T-cell (primary cell): ENCODE measurements at regions not wholly inside any gene's neighbourhood (a gene's known extent, or its start where the extent isn't known, plus 50 kb on each side); places are given as distances from the start of the nearest gene placed in this dataset.

Experiments used
- ATAC-seq, 4 experiments: fragments of 200-7000 bp in 3 of 4; fragments of 150-1000 bp in 1 of 4; cut with Tn5 transposase; replicated peaks in 1 of 4; 1 replicate in 3 of 4; 2 replicates in 1 of 4; pipeline ENCODE4 v1.10.0; 2021; ENCODE audit warnings: moderate library complexity in 3 of 4, mild to moderate bottlenecking in 2 of 4, moderate number of reproducible peaks in 1 of 4
- CTCF ChIA-PET, 2 donors: fragments of 300-600 bp; sonication (Branson Sonifier 250); formaldehyde crosslinking; loops; one replicate each; lab custom pipeline; 2022; ENCODE audit warnings: antibody characterized with exemption in 2 of 2; lab: Charles Lee
- POLR2A ChIA-PET, 2 donors: fragments of 300-600 bp; sonication (Branson Sonifier 250); formaldehyde crosslinking; loops; one replicate each; lab custom pipeline; 2022; ENCODE audit warnings: antibody characterized with exemption in 2 of 2; lab: Charles Lee
- DNase-seq, 35 experiments: peaks; one replicate each; pipeline versions ENCODE4 v3.0.0 to v3.0.0-alpha.2; 2013 to 2023
- H3K27ac ChIP-seq: one replicate; pipeline ENCODE4 v1.5.1; 2013; ENCODE audit warnings: low read length
- H3K27me3 ChIP-seq, 2 experiments: replicated peaks in 1 of 2; 1 replicate in 1 of 2; 2 replicates in 1 of 2; pipeline versions ENCODE4 v1.6.1 to v1.7.0; 2013; ENCODE audit warnings: low read length in 1 of 2, mixed read lengths in 1 of 2; ENCODE audit not compliant: control insufficient read depth in 2 of 2, insufficient read depth in 2 of 2; ENCODE audit errors: extremely low read depth in 1 of 2
- H3K36me3 ChIP-seq, 2 donors: 1 replicate in 1 of 2; 2 replicates in 1 of 2; pipeline versions ENCODE4 v1.6.1 to v1.7.0; 2013; ENCODE audit warnings: low read length in 1 of 2; ENCODE audit not compliant: control insufficient read depth in 2 of 2, insufficient read depth in 1 of 2; ENCODE audit errors: extremely low read depth in 1 of 2
- H3K4me1 ChIP-seq, 2 experiments: 1 replicate in 1 of 2; 2 replicates in 1 of 2; pipeline versions ENCODE4 v1.6.1 to v1.7.0; 2013; ENCODE audit warnings: low read length in 2 of 2, mixed read lengths in 1 of 2; ENCODE audit not compliant: insufficient read depth in 2 of 2, control insufficient read depth in 1 of 2; ENCODE audit errors: extremely low read depth in 1 of 2
- H3K4me3 ChIP-seq, 2 donors: 1 replicate in 1 of 2; 2 replicates in 1 of 2; pipeline versions ENCODE4 v1.5.1 to v1.7.0; 2013; ENCODE audit warnings: mild to moderate bottlenecking in 2 of 2, low read length in 1 of 2, moderate library complexity in 1 of 2; ENCODE audit not compliant: control insufficient read depth in 1 of 2; ENCODE audit errors: extremely low read depth in 1 of 2
- H3K9me3 ChIP-seq: 2 replicates; pipeline ENCODE4 v1.7.0; 2013
- H3K27ac Mint-ChIP-seq, 2 donors: one replicate each; pipeline ENCODE4 v1.8.0; 2020 to 2021; ENCODE audit warnings: mild to moderate bottlenecking in 2 of 2, mixed read lengths in 2 of 2
- H3K27me3 Mint-ChIP-seq, 2 donors: one replicate each; pipeline ENCODE4 v1.8.0; 2021 to 2022; ENCODE audit warnings: mixed read lengths in 2 of 2
- H3K36me3 Mint-ChIP-seq: one replicate; pipeline ENCODE4 v1.8.0; 2021; ENCODE audit warnings: mixed read lengths
- H3K4me1 Mint-ChIP-seq, 3 donors: one replicate each; pipeline ENCODE4 v1.8.0; 2020 to 2022; ENCODE audit warnings: mixed read lengths in 3 of 3, mild to moderate bottlenecking in 1 of 3
- H3K4me3 Mint-ChIP-seq, 3 donors: one replicate each; pipeline ENCODE4 v1.8.0; 2020 to 2022; ENCODE audit warnings: mild to moderate bottlenecking in 3 of 3, mixed read lengths in 3 of 3, moderate library complexity in 3 of 3
- H3K9me3 Mint-ChIP-seq, 3 donors: one replicate each; pipeline ENCODE4 v1.8.0; 2020 to 2022; ENCODE audit warnings: mixed read lengths in 3 of 3
- WGBS: methylation state at CpG from one replicate; pipeline ENCODE4 v1.1.5; 2013; ENCODE audit warnings: missing lambda C conversion rate; ENCODE audit not compliant: insufficient coverage; 5-methylcytosine and 5-hydroxymethylcytosine counted together

DNA sequence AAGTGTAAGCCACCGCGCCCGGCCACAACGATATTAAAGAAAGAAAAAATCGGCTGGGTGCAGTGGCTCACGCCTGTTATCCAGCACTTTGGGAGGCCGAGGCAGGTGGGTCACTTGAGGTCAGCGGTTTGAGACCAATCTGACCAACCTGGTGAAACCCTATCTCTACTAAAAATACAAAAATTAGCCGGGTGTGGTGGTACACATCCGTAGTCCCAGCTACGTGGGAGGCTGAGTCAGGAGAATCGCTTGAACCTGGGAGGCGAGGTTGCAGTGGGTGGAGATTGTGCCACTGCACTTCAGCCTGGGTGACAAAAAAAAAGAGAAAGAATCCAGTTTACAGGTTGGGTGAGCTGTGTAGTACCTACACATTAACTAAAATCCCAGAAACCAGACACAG, 99.9 kb upstream of the CACNA1A start:
- ChIA-PET CTCF (interaction anchor here in 1 of 2 donors (0.6 kb wide), 2 partner anchors 18 to 325 kb away, joined by 3 read pairs; no protein-coding TSS in a partner anchor), POLR2A (no interaction called here)
- no peaks in the 10 kb centered on the region for H3K36me3 ChIP-seq
- no peaks in the 10 kb centered on the region for H3K36me3 Mint-ChIP-seq
- no peaks in the 10 kb centered on the region for H3K9me3 Mint-ChIP-seq
- DNase-seq (no peak), ATAC-seq (no peak)
- no peaks in the 10 kb centered on the region for H3K9me3 ChIP-seq
- peaks cover 3 to 11% of the 10 kb centered on the region in 2 donors for H3K27me3 Mint-ChIP-seq
- H3K4me3 ChIP-seq = no peak overlapping the region
- peaks cover 3 to 16% (median 16%) of the 10 kb centered on the region in 3 donors for H3K4me1 Mint-ChIP-seq
- no peak overlapping the region for H3K27ac Mint-ChIP-seq
- no peak overlapping the region for H3K27ac ChIP-seq
- peaks cover 2 to 27% of the 10 kb centered on the region in 2 experiments for H3K27me3 ChIP-seq
- WGBS = 91% methylated on average over 7 of the region's 13 CpGs
- H3K4me1 ChIP-seq = peaks cover 0 to 4% of the 10 kb centered on the region in 2 experiments
- H3K4me3 Mint-ChIP-seq = no peak overlapping the region

DNA sequence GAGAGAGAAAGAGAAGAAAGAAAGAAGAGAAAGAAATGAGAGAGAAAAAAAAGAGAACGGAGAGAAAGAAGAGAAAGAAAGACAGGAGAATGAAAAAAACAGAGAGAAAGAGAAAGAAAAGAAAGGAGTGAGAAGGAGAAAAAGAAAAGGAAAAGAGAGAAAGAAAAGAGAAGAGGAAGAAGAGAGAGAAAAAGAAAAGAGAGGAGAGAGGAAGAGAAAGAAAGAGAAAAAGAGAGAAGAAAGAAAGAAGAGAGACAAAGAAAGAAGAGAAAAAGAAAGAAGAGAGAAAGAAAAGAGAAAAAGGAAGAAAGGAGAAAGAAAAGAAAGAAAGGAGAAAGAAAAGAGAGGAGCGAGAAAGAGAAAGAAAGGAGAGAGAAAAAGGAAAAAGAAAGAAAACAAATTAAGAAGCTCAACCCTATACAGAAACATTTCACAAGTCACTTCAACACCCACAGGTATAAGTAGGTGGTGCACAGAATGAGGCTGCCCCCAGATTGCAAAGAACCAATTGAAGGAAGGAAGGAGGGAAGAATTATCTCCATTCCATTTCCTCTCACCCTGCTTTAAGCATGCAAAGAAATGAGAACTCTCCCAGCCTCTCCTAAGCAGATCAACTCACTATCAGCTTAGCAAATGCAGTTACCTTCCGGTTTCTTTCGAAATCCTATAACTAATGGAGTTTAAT, 98.8 kb upstream of the CACNA1A start:
- no peak overlapping the region for H3K27ac Mint-ChIP-seq
- ATAC-seq = no peak

DNA sequence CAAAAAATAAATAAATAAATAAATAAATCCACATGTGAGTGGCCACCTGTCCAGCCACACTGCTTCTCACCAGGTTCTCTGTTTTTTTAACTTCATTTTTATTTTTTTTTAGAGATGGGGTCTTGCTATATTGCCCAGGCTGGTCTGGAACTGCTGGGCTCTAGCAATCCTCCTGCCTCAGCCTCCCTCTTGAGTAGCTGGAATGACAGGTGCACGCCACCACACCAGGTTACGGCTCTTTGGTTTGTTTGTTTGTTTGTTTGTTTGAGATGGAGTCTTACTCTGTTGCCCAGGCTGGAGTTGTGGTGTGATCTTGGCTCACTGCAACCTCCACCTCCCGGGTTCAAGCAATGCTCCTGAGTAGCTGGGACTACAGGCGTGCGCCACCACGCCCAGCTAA, 94.5 kb upstream of the CACNA1A start:
- Mint-ChIP-seq H3K27me3 (peaks cover 6 to 14% of the 10 kb centered on the region in 2 donors), H3K9me3 (no peaks in the 10 kb centered on the region), H3K27ac (no peak overlapping the region), H3K4me1 (peaks cover 0 to 11% (median 9%) of the 10 kb centered on the region in 3 donors), H3K4me3 (no peak overlapping the region), H3K36me3 (no peaks in the 10 kb centered on the region)
- ChIA-PET CTCF (no interaction called here), POLR2A (no interaction called here)
- WGBS = 100% methylated on average over 1 of the region's 6 CpGs
- no peaks in the 10 kb centered on the region for H3K9me3 ChIP-seq
- no peak overlapping the region for H3K4me3 ChIP-seq
- ATAC-seq (no peak), DNase-seq (no peak)
- H3K27ac ChIP-seq = no peak overlapping the region
- H3K4me1 ChIP-seq = no peaks in the 10 kb centered on the region
- H3K27me3 ChIP-seq = peaks cover 2 to 24% of the 10 kb centered on the region in 2 experiments
- no peaks in the 10 kb centered on the region for H3K36me3 ChIP-seq

More for the DNA sequence above, 98.8 kb upstream of the CACNA1A start:
- POLR2A ChIA-PET = no interaction called here
- Histone ChIP-seq H3K4me3 (no peak overlapping the region), H3K27me3 (peaks cover 2 to 24% of the 10 kb centered on the region in 2 experiments), H3K9me3 (no peaks in the 10 kb centered on the region), H3K27ac (no peak overlapping the region), H3K4me1 (peaks cover 0 to 4% of the 10 kb centered on the region in 2 experiments), H3K36me3 (no peaks in the 10 kb centered on the region)
- no peak overlapping the region for H3K4me3 Mint-ChIP-seq
- H3K27me3 Mint-ChIP-seq = peaks cover 3 to 6% of the 10 kb centered on the region in 2 donors
- H3K9me3 Mint-ChIP-seq = no peaks in the 10 kb centered on the region
- H3K36me3 Mint-ChIP-seq = no peaks in the 10 kb centered on the region
- DNase-seq = no peak
- H3K4me1 Mint-ChIP-seq = peaks cover under 1 to 12% (median 12%) of the 10 kb centered on the region in 3 donors
- CTCF ChIA-PET = interaction anchor here in 1 of 2 donors (0.6 kb wide), 1 partner anchor 600 kb away, joined by 4 read pairs; no protein-coding TSS in a partner anchor
- 86% methylated on average over 1 of the region's 4 CpGs for WGBS

DNA sequence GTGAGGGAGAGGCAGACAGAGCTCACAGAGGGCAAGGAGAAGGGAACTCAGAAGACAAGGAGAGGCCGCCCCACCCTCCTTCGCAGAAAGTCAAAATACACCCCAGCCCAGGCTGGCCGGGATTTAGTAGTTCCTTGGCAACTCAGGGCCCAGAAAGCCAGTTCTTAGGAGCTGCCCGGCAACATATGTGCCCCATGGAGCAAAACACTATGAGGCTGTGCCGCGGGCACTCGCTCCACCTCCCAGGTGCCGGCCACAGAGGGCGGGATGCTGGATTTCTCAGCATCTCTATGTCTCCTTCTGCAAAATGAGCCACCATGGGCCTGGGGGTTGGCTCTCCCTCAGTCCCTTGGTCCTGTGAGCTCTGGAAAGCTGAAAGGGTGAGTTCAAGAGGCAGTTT, 93.8 kb upstream of the CACNA1A start:
- CTCF ChIA-PET = no interaction called here
- H3K4me3 ChIP-seq = no peak overlapping the region
- Mint-ChIP-seq H3K4me3 (no peak overlapping the region), H3K4me1 (peaks cover 0 to 9% (median 6%) of the 10 kb centered on the region in 3 donors), H3K9me3 (no peaks in the 10 kb centered on the region), H3K27ac (no peak overlapping the region), H3K27me3 (peaks cover 6 to 17% of the 10 kb centered on the region in 2 donors), H3K36me3 (no peaks in the 10 kb centered on the region)
- H3K36me3 ChIP-seq = no peaks in the 10 kb centered on the region
- DNase-seq = no peak
- H3K4me1 ChIP-seq = no peaks in the 10 kb centered on the region
- POLR2A ChIA-PET = no interaction called here
- no peaks in the 10 kb centered on the region for H3K9me3 ChIP-seq
- WGBS = 92% methylated on average over 9 of the region's 9 CpGs
- H3K27ac ChIP-seq = no peak overlapping the region
- no peak for ATAC-seq
- H3K27me3 ChIP-seq = peaks cover 2 to 24% of the 10 kb centered on the region in 2 experiments

DNA sequence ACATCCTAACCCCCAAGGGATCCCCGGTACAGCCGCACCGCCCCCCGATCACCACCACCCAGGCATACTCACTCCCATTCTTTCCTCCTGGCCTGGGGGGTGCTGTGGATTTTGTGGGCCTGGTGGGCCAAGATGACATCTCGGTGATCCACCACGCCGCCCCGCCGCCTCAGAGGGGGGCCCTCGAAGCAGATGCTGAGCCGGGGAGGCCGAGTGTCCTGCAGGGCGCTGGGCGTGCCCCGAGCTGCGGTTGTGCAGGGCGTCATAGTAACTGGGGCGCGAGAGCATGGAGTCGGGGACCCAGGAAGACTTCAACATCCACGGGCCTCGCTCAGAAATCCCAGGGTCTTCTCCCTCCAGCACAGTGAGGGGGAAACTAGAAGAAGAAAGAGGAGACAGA, 93.4 kb upstream of the CACNA1A start:
- CTCF ChIA-PET = no interaction called here
- H3K9me3 ChIP-seq = no peaks in the 10 kb centered on the region
- ATAC-seq = no peak
- H3K36me3 ChIP-seq = no peaks in the 10 kb centered on the region
- peaks cover 2 to 24% of the 10 kb centered on the region in 2 experiments for H3K27me3 ChIP-seq
- POLR2A ChIA-PET = no interaction called here
- Mint-ChIP-seq H3K27ac (no peak overlapping the region), H3K4me3 (no peak overlapping the region), H3K36me3 (no peaks in the 10 kb centered on the region), H3K27me3 (peaks cover 6 to 21% of the 10 kb centered on the region in 2 donors), H3K4me1 (peaks cover 0 to 6% (median 2%) of the 10 kb centered on the region in 3 donors), H3K9me3 (no peaks in the 10 kb centered on the region)
- no peak overlapping the region for H3K4me3 ChIP-seq
- no peak for DNase-seq
- WGBS = 85% methylated on average over 18 of the region's 22 CpGs
- no peak overlapping the region for H3K27ac ChIP-seq
- H3K4me1 ChIP-seq = no peaks in the 10 kb centered on the region

DNA sequence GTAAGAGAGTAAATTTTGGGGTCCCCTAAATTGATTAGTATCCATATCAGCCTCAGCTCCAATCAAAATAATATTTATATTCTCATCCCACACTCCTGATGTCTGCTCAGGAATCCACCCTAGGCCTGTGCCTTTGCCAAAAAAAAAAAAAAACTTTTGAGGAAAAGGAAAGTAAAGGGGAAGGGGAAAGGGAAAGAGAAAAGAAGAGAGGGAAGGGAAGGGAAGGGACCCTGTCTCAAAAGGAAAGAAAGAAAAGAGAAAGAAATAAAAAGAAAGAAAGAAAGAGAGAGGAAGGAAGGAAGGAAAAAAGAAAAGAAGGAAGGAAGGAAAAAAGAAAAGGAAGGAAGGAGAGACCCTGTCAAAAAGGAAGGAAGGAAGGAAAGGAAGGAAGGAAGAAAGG, 91.8 kb upstream of the CACNA1A start:
- no peak for ATAC-seq
- H3K27ac ChIP-seq = no peak overlapping the region
- H3K36me3 ChIP-seq = no peaks in the 10 kb centered on the region
- Mint-ChIP-seq H3K9me3 (no peaks in the 10 kb centered on the region), H3K4me3 (no peak overlapping the region), H3K36me3 (no peaks in the 10 kb centered on the region), H3K27me3 (peaks cover 17 to 31% of the 10 kb centered on the region in 2 donors), H3K27ac (no peak overlapping the region), H3K4me1 (peaks cover 0 to 2% (median 0%) of the 10 kb centered on the region in 3 donors)
- no peaks in the 10 kb centered on the region for H3K9me3 ChIP-seq
- POLR2A ChIA-PET = no interaction called here
- H3K4me1 ChIP-seq = no peaks in the 10 kb centered on the region
- peaks cover 2 to 22% of the 10 kb centered on the region in 2 experiments for H3K27me3 ChIP-seq
- CTCF ChIA-PET = interaction anchor here in 1 of 2 donors (0.6 to 1.1 kb wide), 3 partner anchors 9 to 258 kb away, joined by 3 to 6 read pairs (median 3); no protein-coding TSS in a partner anchor
- DNase-seq = no peak
- H3K4me3 ChIP-seq = no peak overlapping the region
